ENCODE measurements at regions not wholly inside any gene's neighbourhood (a gene's known extent, or its start where the extent isn't known, plus 50 kb on each side); places are given as distances from the start of the nearest gene placed in this dataset.
"Not testable (repeated sequence)": the region's sequence is repeated elsewhere in the genome, so short reads cannot be mapped to it uniquely, and the experiment has no call there.

- H3K27me3 ChIP-seq (ENCODE audit: insufficient read depth in 3 of 3, low read length in 2 of 3): no peaks in the 10 kb centered on the region
- no peaks in the 10 kb centered on the region for H3K9me3 ChIP-seq
- H3K4me3 ChIP-seq: no peak overlapping the region
- H3K4me1 ChIP-seq: no peaks in the 10 kb centered on the region
- intact Hi-C loops (cut with DNase I): no loop called here
- TF ChIP-seq, protein P1, sequence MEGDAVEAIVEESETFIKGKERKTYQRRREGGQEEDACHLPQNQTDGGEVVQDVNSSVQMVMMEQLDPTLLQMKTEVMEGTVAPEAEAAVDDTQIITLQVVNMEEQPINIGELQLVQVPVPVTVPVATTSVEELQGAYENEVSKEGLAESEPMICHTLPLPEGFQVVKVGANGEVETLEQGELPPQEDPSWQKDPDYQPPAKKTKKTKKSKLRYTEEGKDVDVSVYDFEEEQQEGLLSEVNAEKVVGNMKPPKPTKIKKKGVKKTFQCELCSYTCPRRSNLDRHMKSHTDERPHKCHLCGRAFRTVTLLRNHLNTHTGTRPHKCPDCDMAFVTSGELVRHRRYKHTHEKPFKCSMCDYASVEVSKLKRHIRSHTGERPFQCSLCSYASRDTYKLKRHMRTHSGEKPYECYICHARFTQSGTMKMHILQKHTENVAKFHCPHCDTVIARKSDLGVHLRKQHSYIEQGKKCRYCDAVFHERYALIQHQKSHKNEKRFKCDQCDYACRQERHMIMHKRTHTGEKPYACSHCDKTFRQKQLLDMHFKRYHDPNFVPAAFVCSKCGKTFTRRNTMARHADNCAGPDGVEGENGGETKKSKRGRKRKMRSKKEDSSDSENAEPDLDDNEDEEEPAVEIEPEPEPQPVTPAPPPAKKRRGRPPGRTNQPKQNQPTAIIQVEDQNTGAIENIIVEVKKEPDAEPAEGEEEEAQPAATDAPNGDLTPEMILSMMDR (IDR thresholded peaks at IDR 0.05): no peak
- DNase-seq (no peak), ATAC-seq (no peak)
- WGBS, 3 donors: 6 to 14% (median 6%) methylated on average over 1 of the region's 1 CpG
- H3K36me3 ChIP-seq (ENCODE audit: insufficient read depth in 1 of 2, low read depth in 1 of 2): no peaks in the 10 kb centered on the region
- no peak overlapping the region for H3K27ac ChIP-seq
Measured at GRCh38 chr1:14404862-14405301, 193.6 kb upstream of the KAZN start.

DNA sequence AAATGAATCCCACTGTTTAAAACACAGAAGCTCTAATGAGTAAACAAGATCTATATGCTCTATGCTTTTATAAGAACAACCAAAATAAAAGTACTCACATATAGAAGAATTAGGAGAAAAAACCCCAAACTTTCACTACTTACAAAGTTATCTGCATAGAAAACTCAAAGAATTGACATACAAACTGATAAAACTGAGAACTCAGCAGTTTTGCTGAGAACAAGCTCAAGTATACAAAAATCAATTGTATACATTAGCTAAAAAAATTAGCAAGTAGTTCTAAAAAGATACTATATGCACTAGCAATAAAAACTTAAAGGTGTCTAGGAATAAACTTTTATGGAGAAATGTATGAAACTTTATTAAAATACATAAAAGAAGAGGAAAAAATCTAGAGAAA lies 186.2 kb upstream of the KAZN start:
- no peaks in the 10 kb centered on the region for H3K4me1 ChIP-seq
- no peak overlapping the region for H3K27ac ChIP-seq
- DNase-seq (no peak), ATAC-seq (no peak)
- H3K9me3 ChIP-seq: no peaks in the 10 kb centered on the region
- TF ChIP-seq, protein P1 (IDR thresholded peaks at IDR 0.05): no peak
- H3K4me3 ChIP-seq: no peak overlapping the region
- intact Hi-C loops (cut with DNase I): no loop called here
- H3K36me3 ChIP-seq (ENCODE audit: insufficient read depth in 1 of 2, low read depth in 1 of 2): no peaks in the 10 kb centered on the region
- H3K27me3 ChIP-seq (ENCODE audit: insufficient read depth in 3 of 3, low read length in 2 of 3): peaks cover 0 to 7% (median 4%) of the 10 kb centered on the region in 3 donors

DNA sequence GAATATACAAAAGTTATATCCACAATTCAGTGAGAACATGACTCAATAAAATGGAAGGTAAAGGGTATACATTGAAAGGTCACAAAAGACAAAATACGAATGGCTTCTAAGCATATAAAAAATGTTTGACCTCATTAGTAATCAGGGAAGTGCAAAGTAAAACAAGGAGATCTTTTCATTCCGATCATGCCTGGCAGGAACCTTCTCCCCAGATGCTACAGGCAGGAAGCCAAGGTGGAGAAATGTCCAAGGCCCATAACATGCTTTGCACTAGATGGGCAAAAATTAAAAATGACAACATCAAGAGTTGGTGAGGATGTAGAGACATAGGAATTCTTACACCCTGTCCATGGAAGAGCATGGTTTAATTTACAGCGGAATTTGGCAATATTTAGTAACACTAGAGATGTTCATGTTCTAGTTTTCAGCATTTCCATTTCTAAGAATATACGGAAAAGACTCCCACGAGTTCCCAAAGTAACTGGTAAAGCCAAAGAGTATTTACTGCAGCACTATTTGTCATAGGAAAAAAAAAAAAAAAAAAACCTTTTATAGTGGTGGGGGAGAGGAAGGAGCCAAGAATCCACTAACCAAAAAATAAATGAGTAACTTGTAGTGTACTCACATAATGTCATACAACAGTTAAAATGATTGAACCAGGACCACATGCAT lies 184.5 kb upstream of the KAZN start:
- H3K4me3 ChIP-seq: no peak overlapping the region
- no peak overlapping the region for H3K27ac ChIP-seq
- no peaks in the 10 kb centered on the region for H3K4me1 ChIP-seq
- WGBS, 3 donors: 28 to 35% (median 32%) methylated on average over 5 of the region's 5 CpGs
- no peak for DNase-seq
- no peaks in the 10 kb centered on the region for H3K36me3 ChIP-seq (ENCODE audit: insufficient read depth in 1 of 2, low read depth in 1 of 2)
- ATAC-seq: no peak
- intact Hi-C loops (cut with DNase I): no loop called here
- TF ChIP-seq, protein P1 (IDR thresholded peaks at IDR 0.05): no peak
- H3K9me3 ChIP-seq: no peaks in the 10 kb centered on the region
- H3K27me3 ChIP-seq (ENCODE audit: insufficient read depth in 3 of 3, low read length in 2 of 3): peaks cover 0 to 7% (median 4%) of the 10 kb centered on the region in 3 donors

DNA sequence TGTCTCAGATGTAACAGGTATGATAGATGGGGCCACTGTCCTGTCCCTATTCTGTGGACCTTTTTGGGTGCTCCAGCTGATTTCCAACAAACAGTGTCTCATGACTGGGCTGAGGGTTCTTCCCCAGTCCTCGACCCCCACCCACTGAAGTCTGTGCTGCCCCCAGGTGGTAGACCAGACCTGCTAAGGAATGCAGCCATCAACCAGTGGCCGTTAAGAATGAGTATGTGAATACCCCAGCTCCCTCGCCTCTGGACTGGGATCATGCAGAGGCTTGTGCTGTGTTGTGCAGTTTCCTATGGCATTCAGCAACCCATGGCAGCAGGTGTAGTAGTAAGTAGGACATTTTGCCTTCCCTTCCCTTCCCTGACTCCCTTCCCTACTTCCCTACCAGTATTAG lies 183.1 kb upstream of the KAZN start:
- WGBS, 3 donors: 71 to 84% (median 71%) methylated on average over 3 of the region's 3 CpGs
- Histone ChIP-seq H3K4me3 (no peak overlapping the region), H3K27me3 (ENCODE audit: insufficient read depth in 3 of 3, low read length in 2 of 3) (peaks cover 0 to 3% (median 0%) of the 10 kb centered on the region in 3 donors), H3K4me1 (no peaks in the 10 kb centered on the region), H3K36me3 (ENCODE audit: insufficient read depth in 1 of 2, low read depth in 1 of 2) (no peaks in the 10 kb centered on the region), H3K9me3 (no peaks in the 10 kb centered on the region), H3K27ac (no peak overlapping the region)
- DNase-seq: no peak
- no peak for ATAC-seq
- intact Hi-C loops (cut with DNase I): no loop called here
- TF ChIP-seq, protein P1 (IDR thresholded peaks at IDR 0.05): no peak

- H3K4me1 ChIP-seq; DNase-seq; H3K27me3 ChIP-seq (ENCODE audit: insufficient read depth in 3 of 3, low read length in 2 of 3); H3K36me3 ChIP-seq (ENCODE audit: insufficient read depth in 1 of 2, low read depth in 1 of 2); H3K27ac ChIP-seq; intact Hi-C loops (cut with DNase I); H3K9me3 ChIP-seq; H3K4me3 ChIP-seq; ATAC-seq: not testable (repeated sequence)
- 93 to 95% (median 94%) methylated on average over 15 of the region's 15 CpGs for WGBS, 3 donors
Measured at GRCh38 chr1:14419778-14420218, 178.7 kb upstream of the KAZN start.

Measured in psoas muscle (tissue), 7 donors.